GM12878 (cell line): ENCODE measurements at regions not wholly inside any gene's neighbourhood (a gene's known extent, or its start where the extent isn't known, plus 50 kb on each side); places are given as distances from the start of the nearest gene placed in this dataset.
"Not testable (repeated sequence)": the region's sequence is repeated elsewhere in the genome, so short reads cannot be mapped to it uniquely, and the experiment has no call there.

Experiments used
- ATAC-seq: fragments of 200-7000 bp; cut with Tn5 transposase; 3 replicates; pipeline ENCODE4 v1.9.1; 2020; ENCODE audit warnings: mild to moderate bottlenecking, moderate library complexity
- BruUV-seq: library from RNA; stranded (reverse); fragments of 400-500 nt; replicated peaks from 2 replicates; lab custom pipeline; 2021; lab: Mats Ljungman, UMichigan
- CTCF ChIA-PET: fragments of 300-600 bp; sonication (Branson Sonifier 250); formaldehyde crosslinking; extraction: SDS; loops from one replicate; lab custom pipeline; 2021; ENCODE audit warnings: inconsistent platforms; lab: Yijun Ruan, JAX
- POLR2A ChIA-PET: fragments of 350-600 bp; formaldehyde crosslinking; extraction: SDS; loops from one replicate; lab custom pipeline; 2021; ENCODE audit warnings: inconsistent platforms; lab: Charles Lee
- RAD21 ChIA-PET: fragments of 300-600 bp; sonication (Branson Sonifier 250); formaldehyde crosslinking; loops from one replicate; lab custom pipeline; 2023; ENCODE audit warnings: antibody characterized with exemption; ENCODE audit not compliant: unreplicated experiment; lab: Charles Lee
- SMC1A ChIA-PET: fragments of 300-600 bp; sonication (Branson Sonifier 250); formaldehyde crosslinking; loops from one replicate; lab custom pipeline; 2023; ENCODE audit not compliant: unreplicated experiment, uncharacterized antibody; lab: Charles Lee
- DNase-seq: peaks from one replicate; pipeline ENCODE4 v3.0.0-alpha.2; 2011; ENCODE audit warnings: low read depth, low spot score
- FAIRE-seq: peaks from 3 replicates; lab custom pipeline; 2011; peaks lifted over from hg19 to GRCh38; lab: Jason Lieb, UNC
- H2AFZ ChIP-seq: 2 replicates; pipeline ENCODE4 v1.6.0; 2011; ENCODE audit warnings: low read depth, low read length, control low read depth; ENCODE audit not compliant: control insufficient read depth
- H3K27ac ChIP-seq: 2 replicates; pipeline ENCODE4 v1.5.1; 2011; ENCODE audit warnings: control low read depth; ENCODE audit not compliant: control insufficient read depth, insufficient read depth
- H3K27me3 ChIP-seq, 2 experiments: replicated peaks in 1 of 2; 2 replicates each; pipeline versions ENCODE4 v1.6.0 to v1.6.1; 2011; ENCODE audit warnings: low read length in 1 of 2; ENCODE audit not compliant: control insufficient read depth in 2 of 2, insufficient read depth in 2 of 2
- H3K36me3 ChIP-seq, 2 experiments: 2 replicates each; pipeline ENCODE4 v1.5.1; 2011; ENCODE audit warnings: low read length in 1 of 2; ENCODE audit not compliant: control insufficient read depth in 2 of 2, insufficient read depth in 2 of 2
- H3K4me1 ChIP-seq: 2 replicates; pipeline ENCODE4 v1.6.1; 2011; ENCODE audit warnings: mild to moderate bottlenecking, low read length, moderate library complexity, mixed read lengths; ENCODE audit not compliant: control insufficient read depth, insufficient read depth
- H3K4me2 ChIP-seq: 2 replicates; pipeline ENCODE4 v1.6.0; 2011; ENCODE audit warnings: control low read depth; ENCODE audit not compliant: control insufficient read depth, insufficient read depth
- H3K4me3 ChIP-seq: fragments of 200-600 bp; sonication (generic); 2 replicates; pipeline ENCODE4 v1.5.1; 2016
- H3K79me2 ChIP-seq: 2 replicates; pipeline ENCODE4 v1.6.0; 2011; ENCODE audit warnings: low read length; ENCODE audit not compliant: control insufficient read depth, insufficient read depth
- H3K9ac ChIP-seq: 2 replicates; pipeline ENCODE4 v1.8.0; 2011; ENCODE audit warnings: low read length, control low read depth, mixed read lengths; ENCODE audit not compliant: control insufficient read depth, insufficient read depth
- H3K9me3 ChIP-seq: replicated peaks from 3 replicates; pipeline ENCODE4 v1.5.1; 2011; ENCODE audit warnings: mild to moderate bottlenecking, low read length; ENCODE audit not compliant: control insufficient read depth, insufficient read depth
- H4K20me1 ChIP-seq: 2 replicates; pipeline ENCODE4 v1.6.0; 2011; ENCODE audit not compliant: control insufficient read depth, insufficient read depth
- CEBPB ChIP-seq, 2 experiments: fragments of 150-350 bp in 1 of 2; IDR thresholded peaks; 2 replicates each; pipeline ENCODE4 v1.6.1; 2012 to 2014; ENCODE audit warnings: low read depth in 2 of 2, low read length in 2 of 2, borderline replicate concordance in 1 of 2, inconsistent platforms in 1 of 2
- ESRRA ChIP-seq: IDR thresholded peaks from 2 replicates; pipeline ENCODE4 v1.6.1; 2012; ENCODE audit warnings: mild to moderate bottlenecking, low read length, improper control_type of control experiment
- KAT2A ChIP-seq: conservative IDR thresholded peaks from 2 replicates; pipeline ENCODE4 v1.6.1; 2011; ENCODE audit warnings: low read depth, low read length; ENCODE audit not compliant: control insufficient read depth
- KDM1A ChIP-seq: fragments of 200-600 bp; sonication (generic); IDR thresholded peaks from 2 replicates; pipeline ENCODE4 v1.6.1; 2016; ENCODE audit warnings: borderline replicate concordance
- LARP7 ChIP-seq: fragments of 450-650 bp; IDR thresholded peaks from 2 replicates; pipeline ENCODE4 v1.6.1; 2017; ENCODE audit warnings: mild to moderate bottlenecking
- NBN ChIP-seq: fragments of 450-650 bp; IDR thresholded peaks from 2 replicates; pipeline ENCODE4 v1.6.1; 2016
- NFYB ChIP-seq: IDR thresholded peaks from 2 replicates; pipeline ENCODE4 v1.6.1; 2011; ENCODE audit warnings: low read depth, mild to moderate bottlenecking, low read length, improper control_type of control experiment, moderate library complexity; ENCODE audit not compliant: insufficient read depth
- NRF1 ChIP-seq: conservative IDR thresholded peaks from 2 replicates; pipeline ENCODE4 v1.6.1; 2011; ENCODE audit warnings: mild to moderate bottlenecking, low read depth, low read length, improper control_type of control experiment
- PAX5 ChIP-seq: IDR thresholded peaks from 2 replicates; pipeline ENCODE4 v1.6.1; 2011; ENCODE audit warnings: low read depth, low read length, borderline replicate concordance
- RAD21 ChIP-seq: IDR thresholded peaks from 2 replicates; pipeline ENCODE4 v1.6.1; 2011; ENCODE audit warnings: mild to moderate bottlenecking, low read depth, low read length, moderate library complexity; ENCODE audit not compliant: insufficient read depth
- RELA ChIP-seq: fragments of 450-650 bp; IDR thresholded peaks from 2 replicates; pipeline ENCODE4 v1.8.0; 2014; ENCODE audit warnings: borderline replicate concordance; ENCODE audit not compliant: partially characterized antibody
- SREBF2 ChIP-seq: IDR thresholded peaks from 2 replicates; pipeline ENCODE4 v1.6.1; 2012; ENCODE audit warnings: mild to moderate bottlenecking, low read length
- TCF7 ChIP-seq: IDR thresholded peaks from 2 replicates; pipeline ENCODE4 v1.6.1; 2014; ENCODE audit warnings: antibody characterized with exemption, borderline replicate concordance
- ZNF207 ChIP-seq: fragments of 450-650 bp; IDR thresholded peaks from 2 replicates; pipeline ENCODE4 v1.6.1; 2014; ENCODE audit warnings: antibody characterized with exemption, mild to moderate bottlenecking, borderline replicate concordance
- WGBS: methylation state at CpG from one replicate; pipeline ENCODE4 v1.1.6; 2016; ENCODE audit warnings: low lambda C conversion rate; ENCODE audit not compliant: insufficient replicate concordance, insufficient coverage; ENCODE audit errors: missing lambda C conversion rate; 5-methylcytosine and 5-hydroxymethylcytosine counted together
- in situ Hi-C: fragments of 300-500 bp; cut with MboI; formaldehyde crosslinking; loops from 9 replicates; pipeline ENCODE4 v1.14.3; 2018; ENCODE audit warnings: mixed read lengths
- intact Hi-C: fragments of 100-400 bp; cut with micrococcal nuclease; formaldehyde crosslinking; loops from one replicate; pipeline ENCODE4 v1.14.2; 2022; ENCODE audit not compliant: unreplicated experiment
- TF ChIP-seq, protein P1 (sequence below): IDR thresholded peaks from 2 replicates; pipeline ENCODE4 v1.6.1; 2012; ENCODE audit warnings: low read length, inconsistent platforms
- TF ChIP-seq, protein P2 (sequence below): fragments of 450-650 bp; conservative IDR thresholded peaks from 2 replicates; pipeline ENCODE4 v1.6.1; 2017; ENCODE audit warnings: mild to moderate bottlenecking, moderate library complexity

DNA sequence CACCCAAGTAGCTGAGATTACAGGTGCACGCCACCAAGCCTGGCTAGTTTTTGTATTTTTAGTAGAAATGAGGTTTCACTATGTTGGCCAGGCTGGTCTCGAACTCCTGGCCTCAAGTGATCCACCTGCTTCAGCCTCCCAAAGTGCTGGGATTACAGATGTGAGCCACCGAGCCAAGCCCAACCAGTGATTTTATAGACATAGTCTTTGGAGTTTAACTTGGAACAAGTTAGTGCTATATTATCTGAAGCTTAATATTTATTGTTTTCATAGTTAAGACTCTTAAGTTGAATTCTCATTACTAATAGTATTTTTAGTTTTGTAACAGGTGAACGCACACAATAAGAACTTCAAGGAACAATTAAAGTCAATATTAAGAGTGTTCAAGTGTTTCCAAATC, 122.1 kb downstream of the SPAG6 start:
- H2AFZ ChIP-seq, BruUV-seq, RAD21 ChIA-PET, in situ Hi-C loops, FAIRE-seq, intact Hi-C loops, H3K79me2 ChIP-seq, SMC1A ChIA-PET, H3K27me3 ChIP-seq, H3K4me3 ChIP-seq, H3K27ac ChIP-seq, DNase-seq, CTCF ChIA-PET, ATAC-seq, H3K9me3 ChIP-seq, H3K9ac ChIP-seq, POLR2A ChIA-PET, H4K20me1 ChIP-seq, H3K4me2 ChIP-seq, H3K36me3 ChIP-seq, H3K4me1 ChIP-seq: not testable (repeated sequence)
- WGBS = 56% methylated on average over 4 of the region's 4 CpGs

DNA sequence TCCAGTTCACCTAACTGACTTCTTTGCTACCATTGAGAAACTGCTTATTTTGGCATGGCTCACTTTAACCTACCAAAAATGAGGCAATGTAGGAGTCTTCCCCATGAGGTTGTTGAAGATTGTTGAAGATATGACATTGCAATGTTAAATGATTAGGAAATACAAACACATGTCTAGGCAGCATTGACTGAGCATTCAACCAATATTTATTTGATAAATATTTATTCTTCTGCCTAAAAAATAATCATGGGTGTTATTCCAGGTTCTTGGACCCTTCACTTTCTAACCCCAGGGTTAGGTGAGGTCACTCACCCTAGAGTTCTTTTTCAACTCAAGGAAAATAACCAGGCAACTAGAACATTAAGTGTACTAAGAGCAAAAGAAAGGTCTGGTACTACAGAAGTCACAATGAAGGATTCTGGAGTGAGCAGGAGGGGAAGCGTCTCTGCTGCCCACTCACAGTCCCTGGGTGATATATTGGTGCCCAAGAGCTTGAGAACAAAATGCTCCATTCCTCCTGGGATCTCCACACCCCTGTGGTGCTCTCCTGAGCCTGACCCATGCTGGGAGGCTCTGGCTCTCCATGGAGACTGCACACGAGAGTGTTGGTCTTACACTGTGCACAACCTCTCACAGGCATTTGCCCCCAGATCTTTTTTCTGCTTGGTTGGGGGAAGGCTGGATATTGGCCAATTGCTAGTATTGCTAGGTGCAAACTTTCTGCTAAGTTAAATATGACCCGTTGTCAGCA, 123.4 kb downstream of the SPAG6 start:
- H3K27ac ChIP-seq = no peak overlapping the region
- FAIRE-seq (no peak), DNase-seq (no peak), ATAC-seq (no peak)
- H3K9ac ChIP-seq = no peak overlapping the region
- in situ Hi-C loops = no loop called here
- no peaks in the 10 kb centered on the region for H3K9me3 ChIP-seq
- WGBS = 57% methylated on average over 3 of the region's 3 CpGs
- H3K4me3 ChIP-seq = no peak overlapping the region
- peaks cover 0 to 4% of the 10 kb centered on the region in 2 experiments; a peak in 2 of 4 replicates for H3K27me3 ChIP-seq
- H2AFZ ChIP-seq = no peak overlapping the region
- H4K20me1 ChIP-seq = no peaks in the 10 kb centered on the region
- no peak overlapping the region for H3K4me2 ChIP-seq
- no TSS peak for BruUV-seq
- ChIA-PET SMC1A (no interaction called here), CTCF (no interaction called here), RAD21 (no interaction called here), POLR2A (no interaction called here)
- intact Hi-C loops = no loop called here
- no peaks in the 10 kb centered on the region for H3K79me2 ChIP-seq
- peaks cover 9% of the 10 kb centered on the region for H3K4me1 ChIP-seq
- no peaks in the 10 kb centered on the region for H3K36me3 ChIP-seq
- TF ChIP-seq NBN = no peak
- no peak for TF ChIP-seq LARP7
- no peak for TF ChIP-seq SREBF2
- TF ChIP-seq PAX5 = no peak
- no peak for TF ChIP-seq KDM1A
- TF ChIP-seq NFYB = no peak
- no peak for TF ChIP-seq RAD21
- no peak for TF ChIP-seq TCF7
- TF ChIP-seq ESRRA = no peak
- no peak for TF ChIP-seq RELA
- TF ChIP-seq ZNF207 = no peak
- no peak for TF ChIP-seq KAT2A
- TF ChIP-seq, protein P1, sequence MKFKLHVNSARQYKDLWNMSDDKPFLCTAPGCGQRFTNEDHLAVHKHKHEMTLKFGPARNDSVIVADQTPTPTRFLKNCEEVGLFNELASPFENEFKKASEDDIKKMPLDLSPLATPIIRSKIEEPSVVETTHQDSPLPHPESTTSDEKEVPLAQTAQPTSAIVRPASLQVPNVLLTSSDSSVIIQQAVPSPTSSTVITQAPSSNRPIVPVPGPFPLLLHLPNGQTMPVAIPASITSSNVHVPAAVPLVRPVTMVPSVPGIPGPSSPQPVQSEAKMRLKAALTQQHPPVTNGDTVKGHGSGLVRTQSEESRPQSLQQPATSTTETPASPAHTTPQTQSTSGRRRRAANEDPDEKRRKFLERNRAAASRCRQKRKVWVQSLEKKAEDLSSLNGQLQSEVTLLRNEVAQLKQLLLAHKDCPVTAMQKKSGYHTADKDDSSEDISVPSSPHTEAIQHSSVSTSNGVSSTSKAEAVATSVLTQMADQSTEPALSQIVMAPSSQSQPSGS = no peak
- TF ChIP-seq, protein P2, sequence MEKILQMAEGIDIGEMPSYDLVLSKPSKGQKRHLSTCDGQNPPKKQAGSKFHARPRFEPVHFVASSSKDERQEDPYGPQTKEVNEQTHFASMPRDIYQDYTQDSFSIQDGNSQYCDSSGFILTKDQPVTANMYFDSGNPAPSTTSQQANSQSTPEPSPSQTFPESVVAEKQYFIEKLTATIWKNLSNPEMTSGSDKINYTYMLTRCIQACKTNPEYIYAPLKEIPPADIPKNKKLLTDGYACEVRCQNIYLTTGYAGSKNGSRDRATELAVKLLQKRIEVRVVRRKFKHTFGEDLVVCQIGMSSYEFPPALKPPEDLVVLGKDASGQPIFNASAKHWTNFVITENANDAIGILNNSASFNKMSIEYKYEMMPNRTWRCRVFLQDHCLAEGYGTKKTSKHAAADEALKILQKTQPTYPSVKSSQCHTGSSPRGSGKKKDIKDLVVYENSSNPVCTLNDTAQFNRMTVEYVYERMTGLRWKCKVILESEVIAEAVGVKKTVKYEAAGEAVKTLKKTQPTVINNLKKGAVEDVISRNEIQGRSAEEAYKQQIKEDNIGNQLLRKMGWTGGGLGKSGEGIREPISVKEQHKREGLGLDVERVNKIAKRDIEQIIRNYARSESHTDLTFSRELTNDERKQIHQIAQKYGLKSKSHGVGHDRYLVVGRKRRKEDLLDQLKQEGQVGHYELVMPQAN = no peak
- TF ChIP-seq NRF1 = no peak
- no peak for TF ChIP-seq CEBPB (IDR thresholded peaks at IDR 0.05; ENCODE audit: borderline replicate concordance in 1 of 2, low read depth in 2 of 2, low read length in 2 of 2)
